ENCODE measurements at regions not wholly inside any gene's neighbourhood (a gene's known extent, or its start where the extent isn't known, plus 50 kb on each side); places are given as distances from the start of the nearest gene placed in this dataset.

GRCh38 chr2:217040099-217040498 lies 180.2 kb upstream of the TNP1 start:
- no peaks in the 10 kb centered on the region for H4K20me1 ChIP-seq (ENCODE audit: insufficient read depth, low read length)
- H3K79me2 ChIP-seq (ENCODE audit: insufficient read depth, low read length), result no peaks in the 10 kb centered on the region
- ChIA-PET POLR2A (no interaction called here), CTCF (ENCODE audit: low intra/inter-chr PET ratio, low total read pairs) (no interaction called here)
- no peak overlapping the region for H2AFZ ChIP-seq (ENCODE audit: low read length)
- H3K27me3 ChIP-seq (ENCODE audit: control insufficient read depth in 1 of 2, insufficient read depth in 2 of 2, low read length in 2 of 2), result peaks cover 0 to 3% of the 10 kb centered on the region in 2 experiments; a peak in 1 of 5 replicates
- H3K4me1 ChIP-seq (ENCODE audit: insufficient read depth, low read length), result no peaks in the 10 kb centered on the region
- in situ Hi-C loops (cut with HindIII; ENCODE audit: extremely low pct_ligation_motif_present, low pct_unique_long_range_greater_than_20kb) (loop anchor here (5.0 kb wide), 1 partner anchor 472 kb away; no protein-coding TSS in a partner anchor), intact Hi-C loops (cut with micrococcal nuclease; ENCODE audit: unreplicated experiment) (loop anchor here (5.0 kb wide), 1 partner anchor 263 kb away; no protein-coding TSS in a partner anchor)
- 20% methylated on average over 8 of the region's 8 CpGs for WGBS (ENCODE audit: low lambda C conversion rate)
- no TSS peak for BruUV-seq (replicated peaks)
- H3K4me3 ChIP-seq (replicated peaks in 1 of 3; ENCODE audit: insufficient read depth in 1 of 3, low read depth in 2 of 3, low read length in 3 of 3), result no peak overlapping the region
- DNase-seq (ENCODE audit: low spot score) (no peak), ATAC-seq (no peak), FAIRE-seq (no peak)
- TF ChIP-seq MNT (IDR thresholded peaks at IDR 0.05) (no peak), DMTF1 (CRISPR knock-in tag; IDR thresholded peaks at IDR 0.05) (no peak)
- no peaks in the 10 kb centered on the region for H3K36me3 ChIP-seq (replicated peaks in 1 of 2; ENCODE audit: control insufficient read depth in 1 of 2, insufficient read depth in 2 of 2, low read length in 2 of 2)
- no peak overlapping the region for H3K4me2 ChIP-seq (ENCODE audit: low read depth, low read length)
- H3K27ac ChIP-seq (ENCODE audit: extremely low read length, insufficient read depth, low read length), result no peak overlapping the region
- H3K9ac ChIP-seq (ENCODE audit: insufficient read depth, low read depth, low read length), result no peak overlapping the region
- no peaks in the 10 kb centered on the region for H3K9me3 ChIP-seq (ENCODE audit: low read length)

- in situ Hi-C loops (cut with HindIII; ENCODE audit: extremely low pct_ligation_motif_present, low pct_unique_long_range_greater_than_20kb) (no loop called here), intact Hi-C loops (cut with micrococcal nuclease; ENCODE audit: unreplicated experiment) (no loop called here)
- Histone ChIP-seq H3K79me2 (ENCODE audit: insufficient read depth, low read length) (no peaks in the 10 kb centered on the region), H3K9me3 (ENCODE audit: low read length) (no peaks in the 10 kb centered on the region), H3K27me3 (ENCODE audit: control insufficient read depth in 1 of 2, insufficient read depth in 2 of 2, low read length in 2 of 2) (peaks cover 0 to 3% of the 10 kb centered on the region in 2 experiments; a peak in 1 of 5 replicates), H2AFZ (ENCODE audit: low read length) (no peak overlapping the region), H3K4me3 (replicated peaks in 1 of 3; ENCODE audit: insufficient read depth in 1 of 3, low read depth in 2 of 3, low read length in 3 of 3) (no peak overlapping the region), H3K27ac (ENCODE audit: extremely low read length, insufficient read depth, low read length) (no peak overlapping the region), H3K4me2 (ENCODE audit: low read depth, low read length) (no peak overlapping the region), H4K20me1 (ENCODE audit: insufficient read depth, low read length) (no peaks in the 10 kb centered on the region), H3K4me1 (ENCODE audit: insufficient read depth, low read length) (no peaks in the 10 kb centered on the region), H3K9ac (ENCODE audit: insufficient read depth, low read depth, low read length) (no peak overlapping the region), H3K36me3 (replicated peaks in 1 of 2; ENCODE audit: control insufficient read depth in 1 of 2, insufficient read depth in 2 of 2, low read length in 2 of 2) (no peaks in the 10 kb centered on the region)
- CTCF ChIA-PET (ENCODE audit: low intra/inter-chr PET ratio, low total read pairs), result no interaction called here
- no peak for ATAC-seq
- TF ChIP-seq RARA (CRISPR knock-in tag; IDR thresholded peaks at IDR 0.05) (no peak), ZNF275 (CRISPR knock-in tag; IDR thresholded peaks at IDR 0.05; ENCODE audit: borderline replicate concordance) (no peak), SP1 (IDR thresholded peaks at IDR 0.05) (no peak), SP1 (CRISPR knock-in tag; IDR thresholded peaks at IDR 0.05) (no peak), ZNF563 (CRISPR knock-in tag; IDR thresholded peaks at IDR 0.05) (no peak), RBFOX2 (IDR thresholded peaks at IDR 0.05; ENCODE audit: low read depth, low read length) (no peak), JUN (CRISPR knock-in tag; IDR thresholded peaks at IDR 0.05) (no peak)
- no peak for FAIRE-seq
- BruUV-seq (replicated peaks), result no TSS peak
- WGBS (ENCODE audit: low lambda C conversion rate), result 0% methylated on average over 2 of the region's 2 CpGs
- POLR2A ChIA-PET, result no interaction called here
- no peak for DNase-seq (ENCODE audit: low spot score)
Measured at GRCh38 chr2:217038001-217038400, 178.1 kb upstream of the TNP1 start.
